ENCODE measurements at regions not wholly inside any gene's neighbourhood (a gene's known extent, or its start where the extent isn't known, plus 50 kb on each side); places are given as distances from the start of the nearest gene placed in this dataset.

- H3K4me3 ChIP-seq (ENCODE audit: low read depth, low read length) = no peak overlapping the region
- TF ChIP-seq MAX (IDR thresholded peaks at IDR 0.05; ENCODE audit: low read depth, low read length) = no peak
- no peak for TF ChIP-seq POLR2A (IDR thresholded peaks at IDR 0.05; ENCODE audit: extremely low read depth, insufficient read length)
- TF ChIP-seq CTCF (IDR thresholded peaks at IDR 0.05; ENCODE audit: low read depth, low read length) = no peak
- DNase-seq (ENCODE audit: low read depth) = no peak
Measured at GRCh38 chr3:73727854-73728253, 103.1 kb upstream of the PDZRN3 start.

- TF ChIP-seq CTCF (IDR thresholded peaks at IDR 0.05; ENCODE audit: low read depth, low read length) (no peak), MYC (IDR thresholded peaks at IDR 0.05; ENCODE audit: low read depth, low read length) (no peak), POLR2A (IDR thresholded peaks at IDR 0.05; ENCODE audit: extremely low read depth, insufficient read length) (no peak), MAX (IDR thresholded peaks at IDR 0.05; ENCODE audit: low read depth, low read length) (no peak)
- no peak for DNase-seq (ENCODE audit: low read depth)
- H3K4me3 ChIP-seq (ENCODE audit: low read depth, low read length) = no peak overlapping the region
Measured at GRCh38 chr3:73727117-73727821, 102.5 kb upstream of the PDZRN3 start.

- DNase-seq (ENCODE audit: low read depth) = no peak
- TF ChIP-seq MAX (IDR thresholded peaks at IDR 0.05; ENCODE audit: low read depth, low read length) (no peak), POLR2A (IDR thresholded peaks at IDR 0.05; ENCODE audit: extremely low read depth, insufficient read length) (no peak), MYC (IDR thresholded peaks at IDR 0.05; ENCODE audit: low read depth, low read length) (no peak), CTCF (IDR thresholded peaks at IDR 0.05; ENCODE audit: low read depth, low read length) (no peak)
- no peak overlapping the region for H3K4me3 ChIP-seq (ENCODE audit: low read depth, low read length)
Measured at GRCh38 chr3:73723596-73723995, 98.9 kb upstream of the PDZRN3 start.

- TF ChIP-seq POLR2A (IDR thresholded peaks at IDR 0.05; ENCODE audit: extremely low read depth, insufficient read length) = no peak
- no peak for TF ChIP-seq CTCF (IDR thresholded peaks at IDR 0.05; ENCODE audit: low read depth, low read length)
- no peak for TF ChIP-seq MAX (IDR thresholded peaks at IDR 0.05; ENCODE audit: low read depth, low read length)
- TF ChIP-seq MYC (IDR thresholded peaks at IDR 0.05; ENCODE audit: low read depth, low read length) = no peak
- H3K4me3 ChIP-seq (ENCODE audit: low read depth, low read length) = no peak overlapping the region
- no peak for DNase-seq (ENCODE audit: low read depth)
Measured at GRCh38 chr3:73719861-73720260, 95.1 kb upstream of the PDZRN3 start.

- no peak overlapping the region for H3K4me3 ChIP-seq (ENCODE audit: low read depth, low read length)
- DNase-seq (ENCODE audit: low read depth) = no peak
- TF ChIP-seq POLR2A (IDR thresholded peaks at IDR 0.05; ENCODE audit: extremely low read depth, insufficient read length) = no peak
- TF ChIP-seq CTCF (IDR thresholded peaks at IDR 0.05; ENCODE audit: low read depth, low read length) = no peak
- no peak for TF ChIP-seq MYC (IDR thresholded peaks at IDR 0.05; ENCODE audit: low read depth, low read length)
- TF ChIP-seq MAX (IDR thresholded peaks at IDR 0.05; ENCODE audit: low read depth, low read length) = no peak
Measured at GRCh38 chr3:73719413-73719851, 94.7 kb upstream of the PDZRN3 start.
